NCI-H2196 (cell line): ENCODE measurements at regions not wholly inside any gene's neighbourhood (a gene's known extent, or its start where the extent isn't known, plus 50 kb on each side); places are given as distances from the start of the nearest gene placed in this dataset.
"Not testable (repeated sequence)": the region's sequence is repeated elsewhere in the genome, so short reads cannot be mapped to it uniquely, and the experiment has no call there.

Experiments
- DNase-seq: peaks from one replicate; lab custom pipeline; 2025; ENCODE audit not compliant: unreplicated experiment; lab: John Stamatoyannopoulos, UW

DNA sequence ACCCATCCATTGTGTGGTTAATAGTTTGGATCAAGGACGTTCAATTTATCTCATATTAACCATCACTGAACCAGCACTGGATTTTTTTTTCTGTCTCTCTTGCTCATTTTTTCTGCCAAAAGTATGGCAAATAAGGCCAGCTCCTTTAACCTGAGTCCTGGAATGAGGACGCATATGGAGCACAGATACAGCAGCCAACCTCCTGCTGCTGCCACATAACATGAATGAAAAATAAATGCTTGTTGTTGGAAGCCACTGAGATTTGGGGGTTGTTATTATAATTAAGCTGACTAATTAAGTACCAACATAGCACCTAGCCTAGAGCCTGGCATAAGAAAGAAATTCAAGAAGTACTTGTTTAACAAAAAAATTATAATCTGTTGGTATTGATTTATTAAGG, 335.3 kb upstream of the DUSP10 start:
- no peak for DNase-seq

- DNase-seq = no peak
Observed at GRCh38 chr1:222074317-222074716, 332.4 kb upstream of the DUSP10 start.

- no peak for DNase-seq
Observed at GRCh38 chr1:222073307-222073995, 331.6 kb upstream of the DUSP10 start.

GRCh38 chr1:222071387-222071786, 329.5 kb upstream of the DUSP10 start:
- no peak for DNase-seq

DNA sequence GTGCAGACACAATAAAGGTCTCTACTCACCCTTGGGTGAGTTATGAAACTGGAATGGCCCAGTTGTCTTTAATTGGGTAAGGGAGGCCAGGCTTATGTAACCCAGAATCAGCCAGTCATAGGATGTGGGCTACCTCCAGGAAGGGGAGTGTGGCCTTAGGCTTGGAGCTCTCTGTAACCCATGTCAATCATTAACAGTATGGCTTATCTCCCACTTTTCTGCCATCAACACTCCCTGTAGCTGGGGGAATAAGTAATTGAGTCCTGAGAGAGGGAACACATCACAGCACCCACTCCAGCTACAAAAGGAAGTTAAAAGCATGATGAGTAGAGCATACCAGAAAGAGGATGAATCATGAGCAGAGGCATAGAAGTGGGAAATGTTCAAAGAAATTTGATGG, 327.0 kb upstream of the DUSP10 start:
- no peak for DNase-seq

GRCh38 chr1:222068101-222068500, 326.2 kb upstream of the DUSP10 start:
- no peak for DNase-seq

DNA sequence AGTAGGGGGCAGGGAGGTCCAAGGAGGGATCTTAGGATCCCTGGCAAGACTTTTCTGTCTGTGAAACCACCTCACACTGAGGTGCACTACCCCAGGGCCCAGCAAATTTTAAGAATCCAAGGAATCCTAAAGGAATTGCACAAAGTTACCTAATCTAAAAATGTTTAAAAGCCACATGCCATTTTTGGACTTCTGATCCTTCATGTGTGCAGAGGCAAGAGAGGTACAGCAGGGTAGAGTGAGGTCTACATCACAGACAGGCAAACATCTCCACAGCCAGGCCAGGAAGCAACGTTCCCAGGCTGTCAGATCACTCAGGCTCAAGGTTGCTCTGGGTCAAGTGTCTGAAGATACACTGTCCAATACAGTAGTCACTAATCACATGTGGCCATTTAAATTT, 324.6 kb upstream of the DUSP10 start:
- no peak for DNase-seq

- no peak for DNase-seq
Observed at GRCh38 chr1:222065234-222065633, 323.3 kb upstream of the DUSP10 start.

DNA sequence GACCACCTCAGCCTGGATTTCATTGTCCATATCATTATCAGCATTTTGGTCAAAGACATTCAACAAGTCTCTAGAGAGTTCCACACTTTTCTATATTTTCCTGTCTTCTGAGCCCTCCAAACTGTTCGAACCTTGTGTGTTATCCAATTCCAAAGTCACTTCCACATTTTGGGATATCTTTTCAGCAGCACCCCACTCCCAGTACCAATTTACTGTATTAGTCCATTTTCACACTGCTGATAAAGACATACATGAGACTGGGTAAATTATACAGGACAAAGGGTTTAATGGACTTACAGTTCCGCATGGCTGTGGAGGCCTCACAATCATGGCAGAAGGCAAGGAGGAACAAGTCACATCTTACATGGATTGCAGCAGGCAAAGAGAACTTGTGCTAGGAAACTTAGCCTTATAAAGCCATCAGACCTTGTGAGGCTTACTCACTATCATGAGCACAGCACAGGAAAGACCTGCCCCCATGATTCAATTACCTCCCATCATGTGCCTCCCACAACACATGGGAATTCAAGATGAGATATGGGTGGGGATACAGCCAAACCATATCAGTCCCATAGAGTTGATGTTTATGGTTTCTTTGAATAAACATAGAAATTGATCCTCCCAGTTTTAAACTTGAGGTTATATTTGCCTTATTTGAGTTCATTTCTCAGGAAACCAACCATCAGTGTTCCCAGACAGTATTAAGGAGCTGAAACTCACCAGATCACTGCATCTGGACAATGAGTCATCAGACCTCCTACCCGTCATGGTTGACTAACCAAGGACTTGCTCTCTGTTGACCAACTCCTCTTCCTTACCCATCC, 322.7 kb upstream of the DUSP10 start:
- DNase-seq = no peak

GRCh38 chr1:222062640-222063039, 320.8 kb upstream of the DUSP10 start:
- no peak for DNase-seq

GRCh38 chr1:222061711-222062359, 319.9 kb upstream of the DUSP10 start:
- DNase-seq = no peak

GRCh38 chr1:222060210-222060916, 318.5 kb upstream of the DUSP10 start:
- DNase-seq = no peak

DNA sequence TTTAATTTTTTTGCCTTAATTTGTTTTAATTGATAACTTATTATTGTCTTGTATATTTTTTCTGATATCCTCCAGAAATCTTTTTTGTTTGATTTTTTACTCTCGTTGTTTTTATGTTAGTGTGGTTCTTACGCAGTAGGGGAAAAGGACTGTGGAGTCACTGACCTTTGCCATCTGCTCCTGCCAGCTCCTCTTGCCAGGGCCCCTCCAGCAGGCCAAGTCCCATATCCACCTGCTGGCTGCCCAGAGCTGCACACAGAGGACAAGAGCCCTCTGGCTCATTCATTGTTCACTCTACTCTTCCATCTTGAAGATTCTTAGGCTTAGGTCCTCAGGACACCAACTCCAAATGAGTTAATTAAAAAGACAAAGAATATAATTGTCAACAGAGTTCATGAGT, 316.4 kb upstream of the DUSP10 start:
- DNase-seq = no peak

DNA sequence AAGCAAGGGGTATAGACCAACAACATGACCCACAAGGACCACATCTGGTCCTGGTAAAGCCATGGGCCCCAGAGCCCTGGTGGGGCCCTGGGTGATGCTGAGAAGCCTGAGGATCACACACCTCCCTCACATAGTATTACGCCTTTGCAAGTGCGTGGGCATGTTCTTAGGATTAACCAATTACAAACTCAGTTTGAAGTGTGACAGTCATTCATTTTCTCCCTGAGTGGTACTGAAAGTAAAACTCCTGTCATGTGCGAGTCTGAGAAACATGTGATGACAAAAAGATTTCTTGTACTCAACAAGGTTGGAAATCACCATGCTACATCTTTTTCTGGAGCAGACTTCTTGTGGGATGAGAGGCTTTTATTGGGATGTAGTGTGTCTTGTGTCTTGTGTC, 315.3 kb upstream of the DUSP10 start:
- DNase-seq = no peak

GRCh38 chr1:222054416-222054815, 312.5 kb upstream of the DUSP10 start:
- no peak for DNase-seq

DNA sequence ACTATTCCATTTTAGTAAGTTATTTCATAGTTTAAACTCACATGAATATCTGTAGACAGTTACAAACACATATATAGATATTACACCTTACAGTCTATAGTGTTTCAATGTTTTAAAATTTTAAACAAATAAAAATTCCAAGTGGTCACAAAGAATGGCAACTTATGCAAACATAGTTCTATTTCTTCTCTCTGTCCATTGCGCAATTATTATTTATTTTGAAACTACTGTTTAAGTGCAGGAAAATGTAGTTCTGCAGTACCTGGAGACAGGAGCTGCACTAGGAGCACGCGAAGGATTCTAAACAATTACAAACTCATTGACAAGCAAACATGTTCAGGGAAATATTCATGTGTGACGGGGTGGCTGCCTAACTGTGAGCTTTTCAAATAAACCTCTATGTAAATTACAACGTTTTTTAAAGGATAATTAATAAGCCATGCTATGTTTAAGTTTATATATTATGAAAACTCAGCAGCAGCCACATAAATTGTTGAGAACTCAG, 312.0 kb upstream of the DUSP10 start:
- no peak for DNase-seq

GRCh38 chr1:222051311-222051710, 309.4 kb upstream of the DUSP10 start:
- not testable (repeated sequence) for DNase-seq

- not testable (repeated sequence) for DNase-seq
Observed at GRCh38 chr1:222049661-222050060, 307.8 kb upstream of the DUSP10 start.

DNA sequence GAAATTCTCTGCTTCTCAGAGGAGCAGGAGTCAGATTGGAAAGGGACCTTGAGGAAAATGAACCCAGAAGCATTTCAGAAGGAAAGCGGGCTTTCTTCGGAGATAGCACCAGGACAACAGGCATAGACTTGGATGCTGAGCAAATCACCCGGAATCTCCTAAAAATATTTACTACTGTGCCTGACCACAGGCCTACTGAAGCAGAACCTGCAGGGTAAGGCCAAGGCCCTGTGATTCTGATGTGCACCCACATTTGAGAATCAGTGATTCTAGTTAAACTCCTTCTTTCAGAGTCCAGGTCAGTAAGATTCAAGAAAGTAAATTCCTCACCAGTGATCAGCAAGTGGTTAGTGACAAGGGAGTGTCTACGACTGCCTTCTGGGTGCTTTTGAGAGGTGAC, 307.3 kb upstream of the DUSP10 start:
- DNase-seq = no peak

DNA sequence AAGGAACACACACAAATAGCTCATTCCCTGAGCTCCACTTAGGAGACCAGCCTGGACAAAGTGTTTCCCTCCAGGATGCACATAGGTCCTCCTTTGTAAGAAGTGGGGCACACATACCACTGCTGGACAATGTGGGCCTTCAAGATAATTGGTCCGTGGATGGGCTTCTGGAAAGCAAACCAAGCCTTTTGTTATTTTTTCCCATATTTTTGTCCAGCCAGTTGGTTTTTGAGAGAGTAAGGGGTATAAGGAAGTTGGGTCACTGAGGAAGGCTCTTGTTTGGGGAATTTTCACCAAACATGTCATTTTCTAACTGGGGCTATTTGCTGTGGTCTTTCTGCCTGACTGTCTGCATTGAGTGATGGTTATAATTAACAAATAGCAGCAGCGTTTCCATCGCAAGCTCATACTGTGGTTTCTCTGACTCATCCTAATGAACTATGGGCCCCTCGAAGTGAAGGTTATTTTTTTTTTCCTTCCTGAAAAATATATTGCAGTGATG, 306.3 kb upstream of the DUSP10 start:
- DNase-seq = no peak

DNA sequence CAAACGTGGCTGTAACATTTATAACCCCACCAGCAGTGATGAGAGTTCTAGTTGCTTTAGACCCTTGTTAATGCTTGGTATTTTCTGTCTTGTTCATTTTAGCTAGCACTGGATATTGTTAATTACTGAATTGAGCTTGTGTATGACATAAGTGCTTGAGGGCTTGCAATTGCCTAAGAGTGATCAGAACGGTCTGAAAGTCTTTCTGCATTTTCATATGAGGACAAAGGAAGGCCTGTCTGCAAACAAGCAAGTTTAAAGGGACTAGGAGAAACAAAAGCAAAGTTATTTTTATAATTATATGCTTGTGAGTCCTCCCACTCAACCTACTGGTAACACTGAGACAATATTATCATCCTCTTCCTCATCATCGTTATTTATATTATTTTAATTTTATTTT, 305.5 kb upstream of the DUSP10 start:
- DNase-seq = no peak
